ENCODE measurements at regions not wholly inside any gene's neighbourhood (a gene's known extent, or its start where the extent isn't known, plus 50 kb on each side); places are given as distances from the start of the nearest gene placed in this dataset.
A peak's percentile ranks its signal among the peaks of the same experiment; 100 is the strongest.

DNA sequence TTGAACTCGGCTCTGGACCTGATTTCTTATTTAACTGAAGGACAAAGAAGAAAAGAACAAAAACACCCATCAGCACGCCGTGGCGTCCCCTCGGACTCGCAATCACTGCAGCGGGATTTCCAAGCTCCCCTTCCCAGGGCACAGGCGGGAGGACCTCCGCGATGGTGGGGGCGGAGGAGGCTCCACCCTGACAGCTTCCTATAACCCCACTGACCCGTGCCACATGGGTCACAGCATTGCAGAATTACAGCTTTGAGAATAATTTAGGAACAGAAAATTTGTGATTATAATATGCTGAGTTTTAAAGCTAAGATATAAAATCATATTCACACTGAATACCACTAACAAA, 129.7 kb upstream of the SEC61G start:
- intact Hi-C loops (cut with DNase I), result no loop called here
- no peaks in the 10 kb centered on the region for H3K9me3 ChIP-seq
- H3K36me3 ChIP-seq, result no peaks in the 10 kb centered on the region
- no peaks in the 10 kb centered on the region for H3K4me1 ChIP-seq
- H3K4me3 ChIP-seq, result peak overlapping the region; percentile 17
- DNase-seq, result no peak
- TF ChIP-seq, protein P1, sequence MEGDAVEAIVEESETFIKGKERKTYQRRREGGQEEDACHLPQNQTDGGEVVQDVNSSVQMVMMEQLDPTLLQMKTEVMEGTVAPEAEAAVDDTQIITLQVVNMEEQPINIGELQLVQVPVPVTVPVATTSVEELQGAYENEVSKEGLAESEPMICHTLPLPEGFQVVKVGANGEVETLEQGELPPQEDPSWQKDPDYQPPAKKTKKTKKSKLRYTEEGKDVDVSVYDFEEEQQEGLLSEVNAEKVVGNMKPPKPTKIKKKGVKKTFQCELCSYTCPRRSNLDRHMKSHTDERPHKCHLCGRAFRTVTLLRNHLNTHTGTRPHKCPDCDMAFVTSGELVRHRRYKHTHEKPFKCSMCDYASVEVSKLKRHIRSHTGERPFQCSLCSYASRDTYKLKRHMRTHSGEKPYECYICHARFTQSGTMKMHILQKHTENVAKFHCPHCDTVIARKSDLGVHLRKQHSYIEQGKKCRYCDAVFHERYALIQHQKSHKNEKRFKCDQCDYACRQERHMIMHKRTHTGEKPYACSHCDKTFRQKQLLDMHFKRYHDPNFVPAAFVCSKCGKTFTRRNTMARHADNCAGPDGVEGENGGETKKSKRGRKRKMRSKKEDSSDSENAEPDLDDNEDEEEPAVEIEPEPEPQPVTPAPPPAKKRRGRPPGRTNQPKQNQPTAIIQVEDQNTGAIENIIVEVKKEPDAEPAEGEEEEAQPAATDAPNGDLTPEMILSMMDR (IDR thresholded peaks at IDR 0.05), result no peak
- no peaks in the 10 kb centered on the region for H3K27me3 ChIP-seq
- H3K9ac ChIP-seq (ENCODE audit: low read depth in 2 of 2, low read length in 2 of 2), result no peak overlapping the region
- H3K27ac ChIP-seq, result no peak overlapping the region

DNA sequence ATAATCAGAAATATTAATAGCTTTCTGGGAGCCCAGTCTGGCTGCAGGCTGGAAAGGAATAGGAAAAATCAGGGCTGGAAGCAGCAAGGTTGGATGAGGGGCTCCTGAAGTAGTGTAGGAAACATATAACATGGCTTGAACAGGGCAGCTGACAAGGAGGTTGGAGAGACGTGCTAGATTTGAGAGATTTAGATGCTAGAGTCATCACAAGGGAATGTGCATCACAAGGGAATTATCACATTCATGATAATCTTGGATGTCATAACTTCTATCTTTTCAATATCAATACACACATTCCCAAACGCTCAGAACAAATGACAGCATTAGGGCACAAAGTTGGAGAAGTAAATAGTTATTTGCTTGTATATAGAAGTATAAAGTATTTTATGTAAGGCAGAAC, 120.9 kb upstream of the EGFR start:
- no peaks in the 10 kb centered on the region for H3K27me3 ChIP-seq
- H3K36me3 ChIP-seq, result no peaks in the 10 kb centered on the region
- no peak overlapping the region for H3K4me3 ChIP-seq
- H3K27ac ChIP-seq, result no peak overlapping the region
- no peak overlapping the region for H3K9ac ChIP-seq (ENCODE audit: low read depth in 2 of 2, low read length in 2 of 2)
- no peaks in the 10 kb centered on the region for H3K9me3 ChIP-seq
- TF ChIP-seq, protein P1 (IDR thresholded peaks at IDR 0.05), result no peak
- H3K4me1 ChIP-seq, result no peaks in the 10 kb centered on the region
- intact Hi-C loops (cut with DNase I), result no loop called here
- no peak for DNase-seq

DNA sequence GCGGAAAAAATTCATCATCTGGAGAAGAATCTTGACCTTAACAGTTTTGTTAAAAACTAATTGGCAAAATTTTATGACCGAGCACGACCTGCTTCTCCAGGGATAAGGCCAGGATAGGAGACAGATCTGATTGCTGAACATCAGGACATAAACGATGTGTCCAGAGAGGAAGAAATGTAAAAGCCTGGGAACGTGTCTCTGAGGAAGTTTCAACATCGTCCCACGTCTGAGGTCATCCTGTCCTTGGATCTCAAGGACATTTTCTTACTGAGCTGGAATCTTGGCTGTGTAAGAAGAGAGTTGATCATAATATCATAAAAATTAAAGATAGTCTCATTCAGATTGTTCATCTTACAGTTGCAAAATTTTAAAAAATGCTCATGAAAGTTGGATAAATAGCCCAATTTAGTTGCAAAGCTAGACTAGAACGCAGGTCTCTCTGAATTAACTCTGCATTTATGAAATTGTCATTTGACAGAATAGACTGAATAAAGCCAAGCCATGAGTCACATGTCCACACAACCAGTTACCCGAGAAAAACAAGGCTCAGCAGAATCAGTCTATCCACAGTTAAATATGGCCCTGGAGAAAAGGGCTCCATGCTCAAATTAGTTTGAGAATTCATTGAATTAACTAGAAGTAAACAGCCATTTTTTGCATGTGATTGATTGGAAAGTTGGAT, 120.0 kb upstream of the EGFR start:
- Histone ChIP-seq H3K27ac (no peak overlapping the region), H3K27me3 (no peaks in the 10 kb centered on the region)
- intact Hi-C loops (cut with DNase I), result no loop called here

DNA sequence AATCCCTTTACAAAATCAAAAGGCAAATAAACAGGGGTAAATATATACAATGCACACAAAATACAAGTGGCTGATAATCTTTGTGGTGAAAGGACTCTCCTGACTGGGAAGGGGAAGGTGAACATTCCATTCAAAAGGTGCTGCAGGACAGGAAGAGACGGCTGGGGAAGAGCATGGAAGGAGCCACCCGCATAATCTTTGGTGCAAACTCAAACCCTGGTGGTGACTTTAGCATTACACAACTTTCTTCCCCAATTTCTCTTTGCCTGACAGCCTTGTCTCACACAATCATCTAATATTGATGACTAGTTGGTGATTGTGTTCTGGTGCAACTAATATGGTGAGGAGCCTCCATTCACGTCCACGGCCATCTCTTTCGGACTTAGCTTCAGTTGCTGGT, 117.0 kb upstream of the EGFR start:
- Histone ChIP-seq H3K27me3 (no peaks in the 10 kb centered on the region), H3K36me3 (no peaks in the 10 kb centered on the region), H3K9ac (ENCODE audit: low read depth in 2 of 2, low read length in 2 of 2) (no peak overlapping the region), H3K4me1 (no peaks in the 10 kb centered on the region), H3K27ac (no peak overlapping the region), H3K4me3 (no peak overlapping the region), H3K9me3 (no peaks in the 10 kb centered on the region)
- no peak for DNase-seq
- TF ChIP-seq, protein P1 (IDR thresholded peaks at IDR 0.05), result no peak
- intact Hi-C loops (cut with DNase I), result no loop called here

More for the DNA sequence above, 120.0 kb upstream of the EGFR start:
- no peak overlapping the region for H3K9ac ChIP-seq (ENCODE audit: low read depth in 2 of 2, low read length in 2 of 2)
- no peak for DNase-seq
- H3K36me3 ChIP-seq, result no peaks in the 10 kb centered on the region
- TF ChIP-seq, protein P1 (IDR thresholded peaks at IDR 0.05), result no peak
- H3K4me3 ChIP-seq, result no peak overlapping the region
- no peaks in the 10 kb centered on the region for H3K9me3 ChIP-seq
- no peaks in the 10 kb centered on the region for H3K4me1 ChIP-seq

DNA sequence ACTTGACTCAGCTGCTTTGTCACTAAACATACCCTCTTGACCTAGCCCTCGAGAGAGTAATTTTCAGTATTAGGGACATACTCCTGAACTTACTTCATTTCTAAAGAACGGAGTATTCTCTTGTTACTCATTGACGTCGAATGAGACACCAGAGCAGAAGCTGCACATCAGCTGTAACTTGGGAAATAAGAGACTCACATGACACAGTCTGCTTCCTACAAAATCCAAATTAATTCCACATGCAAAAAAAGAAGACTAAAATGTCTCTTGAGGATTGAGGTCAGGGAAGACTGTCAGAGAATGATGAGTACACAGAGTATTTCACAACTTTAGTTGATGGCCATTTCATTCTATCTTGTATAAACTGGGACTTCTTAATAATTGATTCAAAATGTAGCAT, 114.7 kb upstream of the EGFR start:
- H3K9ac ChIP-seq (ENCODE audit: low read depth in 2 of 2, low read length in 2 of 2), result no peak overlapping the region
- no peaks in the 10 kb centered on the region for H3K36me3 ChIP-seq
- H3K9me3 ChIP-seq, result no peaks in the 10 kb centered on the region
- DNase-seq, result no peak
- H3K4me3 ChIP-seq, result no peak overlapping the region
- intact Hi-C loops (cut with DNase I), result no loop called here
- no peaks in the 10 kb centered on the region for H3K27me3 ChIP-seq
- no peak overlapping the region for H3K27ac ChIP-seq
- no peaks in the 10 kb centered on the region for H3K4me1 ChIP-seq
- TF ChIP-seq, protein P1 (IDR thresholded peaks at IDR 0.05), result no peak
